Smooth muscle cell (in vitro differentiated cells): ENCODE measurements at regions not wholly inside any gene's neighbourhood (a gene's known extent, or its start where the extent isn't known, plus 50 kb on each side); places are given as distances from the start of the nearest gene placed in this dataset.
"Not testable (repeated sequence)": the region's sequence is repeated elsewhere in the genome, so short reads cannot be mapped to it uniquely, and the experiment has no call there.

Experiments
- DNase-seq: peaks from one replicate; lab custom pipeline; 2025; ENCODE audit not compliant: unreplicated experiment; lab: John Stamatoyannopoulos, UW
- H2AFZ ChIP-seq: fragments of 200-600 bp; sonication (generic); 2 replicates; pipeline ENCODE4 v1.6.0; 2016; ENCODE audit warnings: antibody characterized with exemption, low read depth, mild to moderate bottlenecking
- H3F3A ChIP-seq: fragments of 200-600 bp; sonication (generic); 2 replicates; pipeline ENCODE4 v1.6.0; 2017; ENCODE audit warnings: antibody characterized with exemption, low read depth
- H3K27ac ChIP-seq: fragments of 200-600 bp; sonication (generic); 2 replicates; pipeline ENCODE4 v1.5.1; 2016; ENCODE audit warnings: low read depth, mild to moderate bottlenecking
- H3K27me3 ChIP-seq: fragments of 200-600 bp; sonication (generic); 2 replicates; pipeline ENCODE4 v1.6.1; 2016; ENCODE audit warnings: low read depth, mild to moderate bottlenecking
- H3K36me3 ChIP-seq: fragments of 200-600 bp; sonication (generic); 2 replicates; pipeline ENCODE4 v1.5.1; 2016; ENCODE audit warnings: low read depth
- H3K4me1 ChIP-seq: fragments of 200-600 bp; sonication (generic); 2 replicates; pipeline ENCODE4 v1.5.1; 2016; ENCODE audit warnings: low read depth
- H3K4me2 ChIP-seq: fragments of 200-600 bp; sonication (generic); 2 replicates; pipeline ENCODE4 v1.6.0; 2016; ENCODE audit warnings: mild to moderate bottlenecking
- H3K4me3 ChIP-seq: fragments of 200-600 bp; sonication (generic); 2 replicates; pipeline ENCODE4 v1.5.1; 2016; ENCODE audit warnings: mild to moderate bottlenecking
- H3K79me2 ChIP-seq: fragments of 200-600 bp; sonication (generic); 2 replicates; pipeline ENCODE4 v1.6.0; 2016; ENCODE audit warnings: low read depth, mild to moderate bottlenecking
- H3K9ac ChIP-seq: fragments of 200-600 bp; sonication (generic); 2 replicates; pipeline ENCODE4 v1.6.0; 2016; ENCODE audit warnings: low read depth
- H3K9me3 ChIP-seq: fragments of 200-600 bp; sonication (generic); replicated peaks from 2 replicates; pipeline ENCODE4 v1.5.1; 2016; ENCODE audit warnings: low read depth
- H4K20me1 ChIP-seq: fragments of 200-600 bp; sonication (generic); 2 replicates; pipeline ENCODE4 v1.6.0; 2016; ENCODE audit warnings: low read depth
- WGBS: methylation state at CpG from one replicate; pipeline ENCODE4 v1.1.7; 2016; ENCODE audit warnings: low lambda C conversion rate; 5-methylcytosine and 5-hydroxymethylcytosine counted together
- TF ChIP-seq, protein P1 (sequence below): fragments of 200-600 bp; sonication (generic); IDR thresholded peaks from 2 replicates; pipeline ENCODE4 v1.5.1; 2017; ENCODE audit warnings: borderline replicate concordance, mild to moderate bottlenecking, antibody characterized with exemption; ENCODE audit not compliant: insufficient read depth, poor library complexity, severe bottlenecking

DNA sequence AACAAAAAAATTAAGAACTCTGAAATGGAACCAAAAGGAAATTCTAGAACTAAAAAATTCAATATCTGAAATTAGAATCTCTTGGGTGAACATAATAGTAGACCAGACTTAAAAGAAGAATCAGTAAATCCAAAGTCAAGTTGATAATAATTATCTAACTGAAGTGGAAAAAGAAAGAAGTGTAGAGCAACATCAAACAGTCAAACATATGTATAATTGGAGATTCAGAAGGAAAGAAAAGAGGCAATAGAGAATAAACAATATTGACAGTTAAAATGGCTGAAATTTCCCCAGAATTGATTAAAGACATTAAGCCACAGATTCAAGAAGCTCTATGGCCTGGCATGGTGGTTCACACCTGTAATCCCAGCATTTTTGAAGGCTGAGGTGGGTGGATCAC, 383.6 kb downstream of the PREX1 start:
- Histone ChIP-seq H3K4me1 (no peaks in the 10 kb centered on the region), H3K9ac (no peak overlapping the region), H3K79me2 (no peaks in the 10 kb centered on the region), H4K20me1 (no peaks in the 10 kb centered on the region), H3K9me3 (no peaks in the 10 kb centered on the region), H3K27ac (no peak overlapping the region), H3F3A (no peaks in the 10 kb centered on the region), H3K27me3 (no peaks in the 10 kb centered on the region), H3K36me3 (no peaks in the 10 kb centered on the region), H3K4me2 (no peak overlapping the region), H2AFZ (no peak overlapping the region), H3K4me3 (no peak overlapping the region)
- TF ChIP-seq, protein P1, sequence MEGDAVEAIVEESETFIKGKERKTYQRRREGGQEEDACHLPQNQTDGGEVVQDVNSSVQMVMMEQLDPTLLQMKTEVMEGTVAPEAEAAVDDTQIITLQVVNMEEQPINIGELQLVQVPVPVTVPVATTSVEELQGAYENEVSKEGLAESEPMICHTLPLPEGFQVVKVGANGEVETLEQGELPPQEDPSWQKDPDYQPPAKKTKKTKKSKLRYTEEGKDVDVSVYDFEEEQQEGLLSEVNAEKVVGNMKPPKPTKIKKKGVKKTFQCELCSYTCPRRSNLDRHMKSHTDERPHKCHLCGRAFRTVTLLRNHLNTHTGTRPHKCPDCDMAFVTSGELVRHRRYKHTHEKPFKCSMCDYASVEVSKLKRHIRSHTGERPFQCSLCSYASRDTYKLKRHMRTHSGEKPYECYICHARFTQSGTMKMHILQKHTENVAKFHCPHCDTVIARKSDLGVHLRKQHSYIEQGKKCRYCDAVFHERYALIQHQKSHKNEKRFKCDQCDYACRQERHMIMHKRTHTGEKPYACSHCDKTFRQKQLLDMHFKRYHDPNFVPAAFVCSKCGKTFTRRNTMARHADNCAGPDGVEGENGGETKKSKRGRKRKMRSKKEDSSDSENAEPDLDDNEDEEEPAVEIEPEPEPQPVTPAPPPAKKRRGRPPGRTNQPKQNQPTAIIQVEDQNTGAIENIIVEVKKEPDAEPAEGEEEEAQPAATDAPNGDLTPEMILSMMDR, result no peak
- DNase-seq, result no peak

DNA sequence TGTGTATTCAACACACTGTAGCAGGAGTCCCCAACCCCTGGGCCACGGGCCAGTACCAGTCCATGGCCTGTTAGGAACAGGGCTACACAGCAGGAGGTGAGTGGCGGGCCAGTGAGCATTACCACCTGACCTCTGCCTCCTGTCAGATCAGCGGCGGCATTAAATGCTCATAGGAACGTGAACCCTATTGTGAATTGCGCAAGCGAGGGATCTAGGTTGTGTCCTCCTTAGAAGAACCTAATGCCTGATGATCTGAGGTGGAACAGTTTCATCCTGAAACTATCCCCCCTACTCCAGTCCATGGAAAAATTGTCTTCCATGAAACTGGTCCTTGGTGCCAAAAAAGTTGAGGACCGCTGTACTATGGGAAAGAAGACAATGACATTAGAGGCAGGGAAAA, 386.9 kb downstream of the PREX1 start:
- H3K4me3 ChIP-seq, result no peak overlapping the region
- no peaks in the 10 kb centered on the region for H3K9me3 ChIP-seq
- no peaks in the 10 kb centered on the region for H3K36me3 ChIP-seq
- H2AFZ ChIP-seq, result no peak overlapping the region
- no peaks in the 10 kb centered on the region for H3K79me2 ChIP-seq
- no peak overlapping the region for H3K4me2 ChIP-seq
- DNase-seq, result no peak
- 89% methylated on average over 8 of the region's 8 CpGs for WGBS
- H3K27ac ChIP-seq, result no peak overlapping the region
- no peak overlapping the region for H3K9ac ChIP-seq
- no peaks in the 10 kb centered on the region for H3F3A ChIP-seq
- TF ChIP-seq, protein P1, result no peak
- H3K4me1 ChIP-seq, result no peaks in the 10 kb centered on the region
- H4K20me1 ChIP-seq, result no peaks in the 10 kb centered on the region
- H3K27me3 ChIP-seq, result no peaks in the 10 kb centered on the region

DNA sequence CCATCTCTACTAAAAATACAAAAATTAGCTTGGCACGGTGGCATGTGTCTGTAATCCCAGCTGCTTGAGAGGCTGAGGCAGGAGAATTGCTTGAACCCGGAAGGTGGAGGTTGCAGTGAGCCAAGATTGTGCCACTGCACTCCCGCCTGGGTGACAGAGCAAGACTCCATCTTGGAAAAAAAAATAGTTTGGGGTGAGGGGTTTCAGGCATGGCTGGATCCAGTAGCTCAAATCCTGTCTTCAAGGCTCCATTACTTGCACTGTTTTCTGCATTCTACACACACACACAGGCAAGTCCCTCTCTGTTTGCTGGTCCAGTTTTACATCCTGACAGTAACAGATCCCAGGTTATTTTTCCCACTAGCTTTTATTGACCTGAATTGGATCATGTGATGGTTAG, 387.5 kb downstream of the PREX1 start:
- not testable (repeated sequence) for H3K9me3 ChIP-seq, H4K20me1 ChIP-seq, H3K79me2 ChIP-seq, H3K4me1 ChIP-seq, H2AFZ ChIP-seq, H3K27me3 ChIP-seq, H3K4me2 ChIP-seq, H3K36me3 ChIP-seq, H3K4me3 ChIP-seq, H3K27ac ChIP-seq, H3F3A ChIP-seq, DNase-seq, H3K9ac ChIP-seq
- WGBS, result 94% methylated on average over 3 of the region's 3 CpGs

DNA sequence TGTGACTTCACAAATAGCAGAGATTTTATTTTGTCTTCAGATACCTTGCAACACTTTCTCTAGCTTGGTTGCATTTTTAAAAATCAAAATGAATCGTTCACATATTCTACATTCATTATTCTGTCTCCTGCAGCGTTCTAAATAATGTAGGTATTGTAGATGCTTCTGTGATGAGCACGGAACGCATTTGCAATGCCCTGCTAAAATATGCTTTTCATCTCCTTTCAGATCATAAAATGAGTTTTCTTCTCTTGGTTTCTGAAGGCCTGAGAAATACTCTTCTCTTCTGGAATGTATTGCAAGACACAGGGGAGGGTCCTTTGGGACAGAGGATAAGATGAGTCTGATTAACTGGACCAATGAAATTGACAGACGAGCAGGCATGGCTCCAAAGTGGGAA, 390.7 kb downstream of the PREX1 start:
- Histone ChIP-seq H3K4me2 (no peak overlapping the region), H4K20me1 (no peaks in the 10 kb centered on the region), H3K9me3 (no peaks in the 10 kb centered on the region), H3K27ac (no peak overlapping the region), H3K9ac (no peak overlapping the region), H3K79me2 (no peaks in the 10 kb centered on the region), H3K36me3 (no peaks in the 10 kb centered on the region), H3K4me1 (no peaks in the 10 kb centered on the region), H3K27me3 (no peaks in the 10 kb centered on the region), H3K4me3 (no peak overlapping the region), H3F3A (no peaks in the 10 kb centered on the region), H2AFZ (no peak overlapping the region)
- no peak for DNase-seq
- 87% methylated on average over 5 of the region's 5 CpGs for WGBS
- TF ChIP-seq, protein P1, result no peak

DNA sequence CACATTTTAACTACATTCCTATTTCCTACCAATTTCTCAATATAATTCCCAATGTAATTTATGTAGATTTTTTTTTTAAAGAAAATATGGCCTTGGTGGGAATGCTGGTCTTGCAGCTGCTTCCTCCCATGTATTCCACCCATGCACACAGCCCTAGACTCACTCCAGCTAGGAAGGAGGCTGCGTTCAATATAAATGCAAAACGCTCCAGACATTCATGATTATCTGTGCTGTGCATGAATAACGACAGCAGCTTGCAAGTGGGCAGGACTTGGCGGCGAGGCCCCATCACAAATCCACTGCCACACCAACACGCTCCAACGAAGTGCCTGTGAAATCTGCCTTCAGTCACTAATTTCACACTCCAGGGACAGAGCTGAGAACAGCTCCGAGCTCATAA, 391.2 kb downstream of the PREX1 start:
- H3K27me3 ChIP-seq, H3K4me3 ChIP-seq, H3K4me1 ChIP-seq, H3K36me3 ChIP-seq, H3F3A ChIP-seq, H3K4me2 ChIP-seq, H3K27ac ChIP-seq, H2AFZ ChIP-seq, DNase-seq, H3K9ac ChIP-seq, H3K9me3 ChIP-seq, H4K20me1 ChIP-seq, H3K79me2 ChIP-seq: not testable (repeated sequence)
- WGBS, result 89% methylated on average over 8 of the region's 8 CpGs
